ENCODE measurements at regions not wholly inside any gene's neighbourhood (a gene's known extent, or its start where the extent isn't known, plus 50 kb on each side); places are given as distances from the start of the nearest gene placed in this dataset.

- intact Hi-C loops (cut with micrococcal nuclease): no loop called here
- ChIA-PET CTCF (ENCODE audit: low intra/inter-chr PET ratio) (no interaction called here), POLR2A (no interaction called here)
- TF ChIP-seq POLR2AphosphoS5 (IDR thresholded peaks at IDR 0.05; ENCODE audit: control insufficient read depth, insufficient read depth, low read depth, low read length) (no peak), RUNX1 (IDR thresholded peaks at IDR 0.05; ENCODE audit: low read depth) (no peak), TEAD1 (CRISPR knock-in tag; IDR thresholded peaks at IDR 0.05) (no peak), DIDO1 (tag; IDR thresholded peaks at IDR 0.05; ENCODE audit: low read depth) (no peak), SRSF3 (IDR thresholded peaks at IDR 0.05; ENCODE audit: insufficient read depth, low read length) (no peak), ATF7 (IDR thresholded peaks at IDR 0.05) (no peak), NKRF (IDR thresholded peaks at IDR 0.05; ENCODE audit: borderline replicate concordance) (no peak), RBM39 (optimal IDR thresholded peaks at IDR 0.05; ENCODE audit: low read depth, low read length) (no peak), GABPB2 (CRISPR knock-in tag; conservative IDR thresholded peaks at IDR 0.05) (no peak), ZBTB1 (CRISPR knock-in tag; IDR thresholded peaks at IDR 0.05; ENCODE audit: borderline replicate concordance, low read depth) (no peak), GABPA (tag; conservative IDR thresholded peaks at IDR 0.05; ENCODE audit: low read depth) (no peak), TOE1 (IDR thresholded peaks at IDR 0.05; ENCODE audit: borderline replicate concordance) (no peak), TOE1 (CRISPR knock-in tag; IDR thresholded peaks at IDR 0.05; ENCODE audit: borderline replicate concordance, low read depth) (no peak), ZFP36 (IDR thresholded peaks at IDR 0.05; ENCODE audit: low read depth, low read length, partially characterized antibody) (no peak), KLF1 (tag; IDR thresholded peaks at IDR 0.05) (no peak), EZH2 (IDR thresholded peaks at IDR 0.05; ENCODE audit: borderline replicate concordance, low read depth, low read length) (no peak), PYGO2 (tag; IDR thresholded peaks at IDR 0.05) (no peak), ATF2 (CRISPR knock-in tag; IDR thresholded peaks at IDR 0.05) (no peak), MCM5 (IDR thresholded peaks at IDR 0.05; ENCODE audit: low read depth) (no peak)
- Histone ChIP-seq H4K20me1 (replicated peaks; ENCODE audit: control insufficient read depth, insufficient read depth, low read length) (no peaks in the 10 kb centered on the region), H3K4me1 (replicated peaks in 1 of 2; ENCODE audit: control insufficient read depth in 2 of 2, insufficient read depth in 2 of 2, low read length in 2 of 2) (no peaks in the 10 kb centered on the region), H3K9me1 (ENCODE audit: control insufficient read depth, insufficient read depth, low read length) (no peaks in the 10 kb centered on the region), H3K4me3 (no peak overlapping the region), H3K9ac (ENCODE audit: insufficient read depth in 1 of 2, low read depth in 2 of 2, low read length in 2 of 2) (no peak overlapping the region), H3K27me3 (ENCODE audit: control insufficient read depth in 2 of 2, insufficient read depth in 2 of 2, low read length in 2 of 2) (no peaks in the 10 kb centered on the region; a peak in 1 of 5 replicates), H3K79me2 (ENCODE audit: control insufficient read depth, insufficient read depth, low read length) (no peaks in the 10 kb centered on the region), H3K4me2 (ENCODE audit: insufficient read depth, low read length) (no peak overlapping the region), H3K9me3 (replicated peaks; ENCODE audit: control insufficient read depth, insufficient read depth, low read depth, low read length) (no peaks in the 10 kb centered on the region), H3K36me3 (ENCODE audit: control insufficient read depth, insufficient read depth, low read length) (no peaks in the 10 kb centered on the region), H3K27ac (ENCODE audit: extremely low read depth, low read depth, low read length) (no peak overlapping the region), H2AFZ (ENCODE audit: low read depth, low read length) (no peak overlapping the region)
- BruUV-seq (replicated peaks): no TSS peak
- no peak for ATAC-seq
- in situ Hi-C loops (cut with MboI): no loop called here
- no peak for FAIRE-seq
- 7% methylated on average over 3 of the region's 3 CpGs for WGBS (ENCODE audit: insufficient coverage, low coverage, missing lambda C conversion rate)
- DNase-seq (ENCODE audit: extremely low read depth in 1 of 4, low spot score in 3 of 4): no peak
Measured at GRCh38 chr10:113364227-113364626, 188.6 kb upstream of the HABP2 start.

Measured in K562 (cell line).